HG02885 (cell line): ENCODE measurements at regions not wholly inside any gene's neighbourhood (a gene's known extent, or its start where the extent isn't known, plus 50 kb on each side); places are given as distances from the start of the nearest gene placed in this dataset.

Source experiments
- ATAC-seq: cut with Tn5 transposase; IDR thresholded peaks from one replicate; pipeline ENCODE4 v1.9.1; 2021; ENCODE audit warnings: mild to moderate bottlenecking; ENCODE audit not compliant: unreplicated experiment, poor library complexity

GRCh38 chr5:18181575-18181974, 547.3 kb downstream of the TAF11L14 start:
- ATAC-seq: no peak

- no peak for ATAC-seq
Observed at GRCh38 chr5:18195910-18196309, 561.6 kb downstream of the TAF11L14 start.

GRCh38 chr5:18197734-18198133, 563.5 kb downstream of the TAF11L14 start:
- ATAC-seq: no peak

GRCh38 chr5:18202164-18202563, 567.9 kb downstream of the TAF11L14 start:
- ATAC-seq: no peak

GRCh38 chr5:18203296-18203695, 569.0 kb downstream of the TAF11L14 start:
- no peak for ATAC-seq

- ATAC-seq: no peak
Observed at GRCh38 chr5:18213666-18214065, 579.4 kb downstream of the TAF11L14 start.

- ATAC-seq: no peak
Observed at GRCh38 chr5:18216016-18216415, 581.8 kb downstream of the TAF11L14 start.

GRCh38 chr5:18216729-18217128, 582.5 kb downstream of the TAF11L14 start:
- ATAC-seq: no peak

- ATAC-seq: no peak
Observed at GRCh38 chr5:18219241-18219640, 585.0 kb downstream of the TAF11L14 start.

- no peak for ATAC-seq
Observed at GRCh38 chr5:18220631-18221030, 586.4 kb downstream of the TAF11L14 start.

- ATAC-seq: no peak
Observed at GRCh38 chr5:18236386-18236785, 602.1 kb downstream of the TAF11L14 start.

- no peak for ATAC-seq
Observed at GRCh38 chr5:18238321-18238720, 604.1 kb downstream of the TAF11L14 start.

- no peak for ATAC-seq
Observed at GRCh38 chr5:18240971-18241370, 606.7 kb downstream of the TAF11L14 start.

- ATAC-seq: no peak
Observed at GRCh38 chr5:18243846-18244245, 609.6 kb downstream of the TAF11L14 start.

GRCh38 chr5:18244309-18244708, 610.0 kb downstream of the TAF11L14 start:
- no peak for ATAC-seq

- ATAC-seq: no peak
Observed at GRCh38 chr5:18252559-18252958, 618.3 kb downstream of the TAF11L14 start.

- ATAC-seq: no peak
Observed at GRCh38 chr5:18264126-18264882, 630.0 kb downstream of the TAF11L14 start.

GRCh38 chr5:18270635-18271338, 636.5 kb downstream of the TAF11L14 start:
- no peak for ATAC-seq

- no peak for ATAC-seq
Observed at GRCh38 chr5:18276939-18277338, 642.7 kb downstream of the TAF11L14 start.

GRCh38 chr5:18281947-18282581, 647.8 kb downstream of the TAF11L14 start:
- no peak for ATAC-seq

GRCh38 chr5:18285257-18285656, 651.0 kb downstream of the TAF11L14 start:
- no peak for ATAC-seq
